Endothelial cell of umbilical vein (primary cell): ENCODE measurements at regions not wholly inside any gene's neighbourhood (a gene's known extent, or its start where the extent isn't known, plus 50 kb on each side); places are given as distances from the start of the nearest gene placed in this dataset.

Source experiments
- BruUV-seq: library from RNA; stranded (reverse); fragments of 400-500 nt; replicated peaks from 2 replicates; lab custom pipeline; 2021; lab: Mats Ljungman, UMichigan
- CTCF ChIA-PET: fragments of 300-600, 350-600 bp; sonication (Branson Sonifier 250); formaldehyde crosslinking; loops from one replicate; lab custom pipeline; 2021; ENCODE audit warnings: antibody characterized with exemption, inconsistent platforms; lab: Charles Lee
- POLR2A ChIA-PET: fragments of 300-600, 350-600 bp; sonication (Branson Sonifier 250); formaldehyde crosslinking; loops from one replicate; lab custom pipeline; 2021; ENCODE audit warnings: antibody characterized with exemption, inconsistent platforms; lab: Charles Lee
- DNase-seq: peaks from one replicate; pipeline ENCODE4 v3.0.0-alpha.2; 2011; ENCODE audit warnings: low read depth, low spot score
- FAIRE-seq: peaks from 2 replicates; lab custom pipeline; 2011; peaks lifted over from hg19 to GRCh38; lab: Jason Lieb, UNC
- H2AFZ ChIP-seq: 2 replicates; pipeline ENCODE4 v1.6.0; 2012; ENCODE audit warnings: low read depth, low read length, control low read depth, inconsistent platforms
- H3K27ac ChIP-seq: 2 replicates; pipeline ENCODE4 v1.5.1; 2011; ENCODE audit warnings: low read depth, mild to moderate bottlenecking, control low read depth, low read length, moderate library complexity; ENCODE audit not compliant: insufficient read depth
- H3K27me3 ChIP-seq, 2 experiments: 2 replicates each; pipeline versions ENCODE4 v1.6.0 to v1.6.1; 2011; ENCODE audit warnings: low read length in 2 of 2, mixed read lengths in 1 of 2; ENCODE audit not compliant: control insufficient read depth in 2 of 2, insufficient read depth in 2 of 2
- H3K36me3 ChIP-seq, 2 experiments: 2 replicates in 1 of 2; 3 replicates in 1 of 2; pipeline ENCODE4 v1.5.1; 2011; ENCODE audit warnings: low read length in 2 of 2, mild to moderate bottlenecking in 1 of 2, moderate library complexity in 1 of 2; ENCODE audit not compliant: control insufficient read depth in 2 of 2, insufficient read depth in 2 of 2; ENCODE audit errors: extremely low read depth in 1 of 2
- H3K4me1 ChIP-seq: 3 replicates; pipeline ENCODE4 v1.5.1; 2011; ENCODE audit warnings: mild to moderate bottlenecking, low read length; ENCODE audit not compliant: control insufficient read depth, insufficient read depth; ENCODE audit errors: extremely low read depth
- H3K4me2 ChIP-seq: 2 replicates; pipeline ENCODE4 v1.6.1; 2011; ENCODE audit warnings: low read length, control low read depth, mixed read lengths; ENCODE audit not compliant: insufficient read depth
- H3K4me3 ChIP-seq, 3 experiments: fragments of 200-600 bp in 1 of 3; sonication (generic), shearing (Covaris generic) in 1 of 3; replicated peaks in 1 of 3; 2 replicates each; pipeline ENCODE4 v1.5.1; 2011 to 2016; ENCODE audit warnings: control low read depth in 3 of 3, low read length in 3 of 3, mild to moderate bottlenecking in 2 of 3, inconsistent platforms in 1 of 3, low read depth in 1 of 3, moderate library complexity in 1 of 3; ENCODE audit not compliant: insufficient read depth in 1 of 3
- H3K79me2 ChIP-seq: 2 replicates; pipeline ENCODE4 v1.6.0; 2012; ENCODE audit warnings: low read length, inconsistent platforms; ENCODE audit not compliant: control insufficient read depth, insufficient read depth
- H3K9ac ChIP-seq: replicated peaks from 2 replicates; pipeline ENCODE3; 2011; ENCODE audit warnings: low read length, control low read depth; ENCODE audit not compliant: insufficient read depth; ENCODE audit errors: extremely low read depth
- H3K9me1 ChIP-seq: replicated peaks from 3 replicates; pipeline ENCODE4 v1.6.0; 2011; ENCODE audit warnings: mild to moderate bottlenecking, low read length; ENCODE audit not compliant: control insufficient read depth, insufficient read depth; ENCODE audit errors: extremely low read depth
- H3K9me3 ChIP-seq: replicated peaks from 2 replicates; pipeline ENCODE4 v1.5.1; 2012; ENCODE audit warnings: low read length, inconsistent platforms; ENCODE audit not compliant: control insufficient read depth, insufficient read depth
- H4K20me1 ChIP-seq: replicated peaks from 2 replicates; pipeline ENCODE3; 2011; ENCODE audit warnings: mild to moderate bottlenecking, low read length; ENCODE audit not compliant: control insufficient read depth, insufficient read depth; ENCODE audit errors: extremely low read depth
- CTCF ChIP-seq, 2 donors: IDR thresholded peaks; 1 replicate in 1 of 2; 2 replicates in 1 of 2; pipeline ENCODE4 v1.5.1; 2011; ENCODE audit warnings: low read length in 2 of 2, mild to moderate bottlenecking in 2 of 2, moderate library complexity in 2 of 2, control low read depth in 1 of 2, inconsistent platforms in 1 of 2, low read depth in 1 of 2; ENCODE audit not compliant: insufficient read depth in 1 of 2; ENCODE audit errors: extremely low read depth in 1 of 2
- EZH2 ChIP-seq: IDR thresholded peaks from 2 replicates; pipeline ENCODE4 v1.6.1; 2012; ENCODE audit warnings: borderline replicate concordance, low read depth, mild to moderate bottlenecking, moderate library complexity, low read length, inconsistent platforms; ENCODE audit not compliant: severe bottlenecking
- FOS ChIP-seq: IDR thresholded peaks from 2 replicates; pipeline ENCODE4 v1.6.1; 2011; ENCODE audit warnings: mild to moderate bottlenecking, low read length, moderate library complexity, borderline replicate concordance; ENCODE audit not compliant: insufficient read depth
- GATA2 ChIP-seq: IDR thresholded peaks from 2 replicates; pipeline ENCODE4 v1.7.0; 2011; ENCODE audit warnings: low read depth, mild to moderate bottlenecking, moderate library complexity, mixed read lengths, low read length; ENCODE audit not compliant: insufficient read length, insufficient read depth
- JUN ChIP-seq: IDR thresholded peaks from 2 replicates; pipeline ENCODE4 v1.6.1; 2011; ENCODE audit warnings: borderline replicate concordance, low read depth; ENCODE audit not compliant: insufficient read length, insufficient read depth
- MAX ChIP-seq: IDR thresholded peaks from 2 replicates; pipeline ENCODE4 v1.6.1; 2011; ENCODE audit not compliant: insufficient read depth, insufficient read length
- MYC ChIP-seq: IDR thresholded peaks from one replicate; pipeline ENCODE4 v1.6.1; 2011; ENCODE audit warnings: mild to moderate bottlenecking, low read depth, low read length
- POLR2A ChIP-seq: IDR thresholded peaks from 2 replicates; pipeline ENCODE4 v1.6.1; 2012; ENCODE audit warnings: low read depth, mild to moderate bottlenecking, control low read depth, low read length
- POLR2AphosphoS5 ChIP-seq: IDR thresholded peaks from 2 replicates; pipeline ENCODE4 v1.6.1; 2012; ENCODE audit warnings: low read depth, mild to moderate bottlenecking, control low read depth, low read length, moderate library complexity; ENCODE audit not compliant: insufficient read depth
- dilution Hi-C: fragments of 300-500 bp; cut with MboI; formaldehyde crosslinking; loops from one replicate; pipeline ENCODE4 v1.15.0; 2019; ENCODE audit warnings: low sequenced_read_pairs; ENCODE audit not compliant: extremely low pct_ligation_motif_present
- intact Hi-C: fragments of 100-400 bp; cut with micrococcal nuclease; formaldehyde crosslinking; loops from one replicate; pipeline ENCODE4 v1.10.0; 2022

- Histone ChIP-seq H3K4me3 (no peak overlapping the region), H3K36me3 (no peaks in the 10 kb centered on the region), H3K9me1 (no peaks in the 10 kb centered on the region), H3K9ac (no peak overlapping the region), H3K27ac (no peak overlapping the region), H4K20me1 (no peaks in the 10 kb centered on the region), H3K4me2 (no peak overlapping the region), H3K9me3 (no peaks in the 10 kb centered on the region), H3K27me3 (peaks cover 0 to 3% of the 10 kb centered on the region in 2 experiments), H2AFZ (no peak overlapping the region), H3K79me2 (no peaks in the 10 kb centered on the region), H3K4me1 (no peaks in the 10 kb centered on the region)
- dilution Hi-C loops (no loop called here), intact Hi-C loops (no loop called here)
- TF ChIP-seq GATA2 (no peak), POLR2AphosphoS5 (no peak), FOS (no peak), CTCF (IDR thresholded peaks at IDR 0.05; ENCODE audit: extremely low read depth in 1 of 2, insufficient read depth in 1 of 2, low read depth in 1 of 2, low read length in 2 of 2) (no peak), MAX (no peak), JUN (no peak), POLR2A (no peak), MYC (no peak), EZH2 (no peak)
- POLR2A ChIA-PET: no interaction called here
- no TSS peak for BruUV-seq
- no peak for FAIRE-seq
- CTCF ChIA-PET: no interaction called here
- no peak for DNase-seq
Measured at GRCh38 chr11:34827228-34827627, 89.0 kb downstream of the APIP start.
